Progenitor cell of endocrine pancreas (in vitro differentiated cells): ENCODE measurements at regions not wholly inside any gene's neighbourhood (a gene's known extent, or its start where the extent isn't known, plus 50 kb on each side); places are given as distances from the start of the nearest gene placed in this dataset.

Source experiments
- DNase-seq: peaks from one replicate; pipeline ENCODE4 v3.0.0; 2021; ENCODE audit warnings: low spot score; ENCODE audit not compliant: unreplicated experiment
- H3K27ac Mint-ChIP-seq: 2 replicates; pipeline ENCODE4 v1.8.0; 2021; ENCODE audit warnings: mild to moderate bottlenecking, moderate library complexity, mixed read lengths
- H3K27me3 Mint-ChIP-seq: 2 replicates; pipeline ENCODE4 v1.8.0; 2021; ENCODE audit warnings: mixed read lengths
- H3K36me3 Mint-ChIP-seq: 2 replicates; pipeline ENCODE4 v1.8.0; 2022; ENCODE audit warnings: mixed read lengths; ENCODE audit not compliant: insufficient read depth
- H3K4me1 Mint-ChIP-seq: 2 replicates; pipeline ENCODE4 v1.8.0; 2021; ENCODE audit warnings: low read depth, mixed read lengths
- H3K4me3 Mint-ChIP-seq: 2 replicates; pipeline ENCODE4 v1.8.0; 2021; ENCODE audit warnings: low read depth, mild to moderate bottlenecking, moderate library complexity, mixed read lengths
- H3K9me3 Mint-ChIP-seq: 2 replicates; pipeline ENCODE4 v1.8.0; 2021; ENCODE audit warnings: low read depth, mixed read lengths
- TF ChIP-seq, protein P1 (sequence below): fragments of 200-600 bp; sonication (generic); IDR thresholded peaks from one replicate; pipeline ENCODE4 v1.5.0; 2021; ENCODE audit warnings: antibody characterized with exemption, mild to moderate bottlenecking; ENCODE audit not compliant: unreplicated experiment

DNA sequence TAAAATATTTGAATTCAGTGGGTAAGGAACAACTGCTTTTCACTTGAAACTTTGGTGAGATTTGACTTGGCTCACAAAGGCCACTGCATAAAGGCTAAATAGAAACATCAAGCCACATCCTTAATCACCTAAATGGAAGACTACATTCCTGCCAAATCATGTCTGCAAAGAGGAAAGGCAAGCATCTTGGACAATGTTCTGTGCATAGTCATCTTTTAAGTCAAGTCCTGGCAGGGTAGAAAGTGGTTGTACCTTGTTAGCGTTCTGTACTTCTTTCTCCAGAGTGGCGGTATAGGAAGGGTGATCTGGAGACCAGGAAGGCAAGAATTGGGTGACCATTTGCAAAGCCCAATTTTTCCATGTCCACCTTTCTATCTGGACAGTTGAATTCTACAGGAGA lies 121.4 kb upstream of the SLC14A2 start:
- Mint-ChIP-seq H3K4me1 (no peaks in the 10 kb centered on the region), H3K27ac (no peak overlapping the region), H3K4me3 (no peak overlapping the region), H3K36me3 (no peaks in the 10 kb centered on the region), H3K27me3 (peaks cover 10% of the 10 kb centered on the region), H3K9me3 (no peaks in the 10 kb centered on the region)
- TF ChIP-seq, protein P1, sequence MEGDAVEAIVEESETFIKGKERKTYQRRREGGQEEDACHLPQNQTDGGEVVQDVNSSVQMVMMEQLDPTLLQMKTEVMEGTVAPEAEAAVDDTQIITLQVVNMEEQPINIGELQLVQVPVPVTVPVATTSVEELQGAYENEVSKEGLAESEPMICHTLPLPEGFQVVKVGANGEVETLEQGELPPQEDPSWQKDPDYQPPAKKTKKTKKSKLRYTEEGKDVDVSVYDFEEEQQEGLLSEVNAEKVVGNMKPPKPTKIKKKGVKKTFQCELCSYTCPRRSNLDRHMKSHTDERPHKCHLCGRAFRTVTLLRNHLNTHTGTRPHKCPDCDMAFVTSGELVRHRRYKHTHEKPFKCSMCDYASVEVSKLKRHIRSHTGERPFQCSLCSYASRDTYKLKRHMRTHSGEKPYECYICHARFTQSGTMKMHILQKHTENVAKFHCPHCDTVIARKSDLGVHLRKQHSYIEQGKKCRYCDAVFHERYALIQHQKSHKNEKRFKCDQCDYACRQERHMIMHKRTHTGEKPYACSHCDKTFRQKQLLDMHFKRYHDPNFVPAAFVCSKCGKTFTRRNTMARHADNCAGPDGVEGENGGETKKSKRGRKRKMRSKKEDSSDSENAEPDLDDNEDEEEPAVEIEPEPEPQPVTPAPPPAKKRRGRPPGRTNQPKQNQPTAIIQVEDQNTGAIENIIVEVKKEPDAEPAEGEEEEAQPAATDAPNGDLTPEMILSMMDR: no peak
- DNase-seq: no peak

DNA sequence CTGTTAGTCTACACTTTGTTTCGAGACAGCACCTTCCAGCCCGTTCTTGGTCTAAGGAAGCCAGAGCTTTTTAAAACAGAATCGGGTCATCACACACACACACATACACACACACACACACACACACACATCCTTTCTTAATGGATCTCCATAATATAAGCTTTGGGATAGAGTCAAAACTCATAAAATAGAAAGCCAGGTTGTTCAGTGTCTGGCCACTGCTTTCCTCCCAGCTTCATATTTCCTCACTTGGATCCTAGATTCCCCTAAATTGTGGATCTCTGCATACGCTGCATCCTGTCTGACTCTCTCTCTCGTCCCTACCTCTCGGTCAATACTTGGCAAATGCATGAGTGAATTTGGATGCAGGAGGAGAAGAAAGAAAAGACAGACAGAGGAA lies 120.5 kb upstream of the SLC14A2 start:
- H3K4me3 Mint-ChIP-seq: no peak overlapping the region
- H3K4me1 Mint-ChIP-seq: no peaks in the 10 kb centered on the region
- TF ChIP-seq, protein P1: no peak
- no peak for DNase-seq
- H3K9me3 Mint-ChIP-seq: no peaks in the 10 kb centered on the region
- H3K27me3 Mint-ChIP-seq: peaks cover 12% of the 10 kb centered on the region
- H3K27ac Mint-ChIP-seq: no peak overlapping the region
- H3K36me3 Mint-ChIP-seq: no peaks in the 10 kb centered on the region

DNA sequence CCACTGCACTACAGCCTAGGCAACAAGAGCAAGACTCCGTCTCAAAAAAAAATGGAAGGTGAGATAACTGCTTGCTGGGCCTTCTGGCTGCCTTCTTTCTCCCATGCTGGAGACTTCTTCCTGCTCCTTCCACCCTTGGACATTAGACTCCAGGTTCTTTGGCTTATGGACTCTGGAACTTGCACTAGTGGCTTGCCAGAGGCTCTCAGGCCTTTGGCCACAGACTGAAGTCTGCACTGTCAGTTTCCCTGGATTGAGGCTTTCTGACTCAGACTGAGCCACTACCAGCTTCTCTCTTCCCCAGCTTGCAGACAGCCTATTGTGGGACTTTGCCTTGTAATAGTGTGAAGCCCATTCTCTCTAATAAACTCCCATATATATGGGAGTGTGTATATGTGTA lies 118.5 kb upstream of the SLC14A2 start:
- TF ChIP-seq, protein P1: no peak
- DNase-seq: no peak
- H3K9me3 Mint-ChIP-seq: no peaks in the 10 kb centered on the region
- H3K4me3 Mint-ChIP-seq: no peak overlapping the region
- peaks cover 12% of the 10 kb centered on the region for H3K27me3 Mint-ChIP-seq
- no peaks in the 10 kb centered on the region for H3K4me1 Mint-ChIP-seq
- no peak overlapping the region for H3K27ac Mint-ChIP-seq
- H3K36me3 Mint-ChIP-seq: no peaks in the 10 kb centered on the region

DNA sequence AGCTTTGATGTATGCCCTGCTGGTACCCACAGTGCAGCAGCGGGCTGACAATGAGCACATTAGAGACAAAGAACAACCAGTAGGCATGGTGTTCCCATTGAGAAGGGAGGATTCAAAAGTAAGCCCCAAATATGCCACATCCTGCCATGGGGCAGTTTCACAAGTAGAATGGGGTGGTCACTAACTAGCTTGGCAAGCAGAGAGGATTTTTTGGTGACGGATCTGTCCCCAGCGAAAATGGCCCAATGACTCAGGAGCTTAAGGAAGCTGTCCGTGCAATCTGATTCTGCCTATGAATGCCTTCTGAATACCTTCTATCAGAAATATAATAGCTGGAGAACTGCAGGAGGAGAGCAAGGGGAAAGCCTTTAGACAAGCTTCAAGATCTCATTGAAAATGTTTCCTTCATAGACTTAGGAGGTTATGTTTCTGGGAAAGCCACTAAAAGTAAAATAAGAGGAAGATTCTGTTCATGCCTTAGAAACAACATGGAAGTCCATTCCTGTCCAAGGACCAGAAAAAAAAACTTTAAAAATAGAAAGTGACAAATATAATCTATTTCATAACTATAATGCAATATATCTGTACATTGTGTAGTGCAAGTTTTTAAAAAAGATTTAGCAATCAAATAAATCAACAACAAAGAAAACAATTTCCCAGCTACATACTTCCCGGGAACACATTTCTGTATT lies 117.5 kb upstream of the SLC14A2 start:
- H3K36me3 Mint-ChIP-seq: no peaks in the 10 kb centered on the region
- H3K4me1 Mint-ChIP-seq: no peaks in the 10 kb centered on the region
- DNase-seq: no peak
- TF ChIP-seq, protein P1: no peak
- no peak overlapping the region for H3K27ac Mint-ChIP-seq
- H3K4me3 Mint-ChIP-seq: no peak overlapping the region
- peaks cover 12% of the 10 kb centered on the region for H3K27me3 Mint-ChIP-seq
- no peaks in the 10 kb centered on the region for H3K9me3 Mint-ChIP-seq

- TF ChIP-seq, protein P1: no peak
- H3K9me3 Mint-ChIP-seq: no peaks in the 10 kb centered on the region
- H3K27ac Mint-ChIP-seq: no peak overlapping the region
- no peaks in the 10 kb centered on the region for H3K4me1 Mint-ChIP-seq
- no peak overlapping the region for H3K4me3 Mint-ChIP-seq
- no peaks in the 10 kb centered on the region for H3K36me3 Mint-ChIP-seq
- DNase-seq: no peak
- H3K27me3 Mint-ChIP-seq: peaks cover 12% of the 10 kb centered on the region
Observed at GRCh38 chr18:45498287-45498658, 117.0 kb upstream of the SLC14A2 start.
